ENCODE measurements at regions not wholly inside any gene's neighbourhood (a gene's known extent, or its start where the extent isn't known, plus 50 kb on each side); places are given as distances from the start of the nearest gene placed in this dataset.

GRCh38 chrX:3256868-3257267, 89.6 kb downstream of the MXRA5 start:
- TF ChIP-seq CTCF (IDR thresholded peaks at IDR 0.05) (no peak), RARB (CRISPR knock-in tag; IDR thresholded peaks at IDR 0.05) (no peak), MYC (IDR thresholded peaks at IDR 0.05; ENCODE audit: borderline replicate concordance, low read length) (no peak), CEBPB (IDR thresholded peaks at IDR 0.05) (no peak), POLR2A (IDR thresholded peaks at IDR 0.05; ENCODE audit: low read length) (no peak), EP300 (IDR thresholded peaks at IDR 0.05) (no peak), CBX8 (IDR thresholded peaks at IDR 0.05) (no peak), CBX2 (IDR thresholded peaks at IDR 0.05; ENCODE audit: borderline replicate concordance, low read depth) (no peak), MAFK (IDR thresholded peaks at IDR 0.05; ENCODE audit: partially characterized antibody) (no peak)

Data from A549 (cell line).